LNCaP clone FGC (cell line): ENCODE measurements at regions not wholly inside any gene's neighbourhood (a gene's known extent, or its start where the extent isn't known, plus 50 kb on each side); places are given as distances from the start of the nearest gene placed in this dataset.
"Not testable (repeated sequence)": the region's sequence is repeated elsewhere in the genome, so short reads cannot be mapped to it uniquely, and the experiment has no call there.

ENCODE experiments used
- DNase-seq: peaks from one replicate; pipeline ENCODE4 v3.0.0-alpha.2; 2011; ENCODE audit warnings: low read depth
- H3K4me3 ChIP-seq: 2 replicates; pipeline ENCODE4 v1.5.1; 2011; ENCODE audit warnings: mild to moderate bottlenecking, low read depth, low read length, control low read depth
- CTCF ChIP-seq: IDR thresholded peaks from 2 replicates; pipeline ENCODE4 v1.5.1; 2012; ENCODE audit warnings: mild to moderate bottlenecking; ENCODE audit not compliant: control insufficient read depth, insufficient read depth; ENCODE audit errors: extremely low read depth

- TF ChIP-seq CTCF: no peak
- peak; percentile 70 for DNase-seq
- H3K4me3 ChIP-seq: no peak overlapping the region
These were observed 62.0 kb upstream of the SLC35F5 start for GRCh38 chr2:113818382-113818951.

- not testable (repeated sequence) for H3K4me3 ChIP-seq
These were observed 57.0 kb upstream of the SLC35F5 start for GRCh38 chr2:113813396-113813795.

GRCh38 chr2:113812204-113812603 lies 55.8 kb upstream of the SLC35F5 start:
- no peak for DNase-seq
- TF ChIP-seq CTCF: no peak
- H3K4me3 ChIP-seq: no peak overlapping the region

More at GRCh38 chr2:113813396-113813795, 57.0 kb upstream of the SLC35F5 start:
- not testable (repeated sequence) for DNase-seq

- DNase-seq: no peak
- no peak for TF ChIP-seq CTCF
- no peak overlapping the region for H3K4me3 ChIP-seq
These were observed 52.8 kb upstream of the SLC35F5 start for GRCh38 chr2:113809076-113809736.

- no peak for TF ChIP-seq CTCF
- no peak overlapping the region for H3K4me3 ChIP-seq
- no peak for DNase-seq
These were observed 51.3 kb upstream of the SLC35F5 start for GRCh38 chr2:113807721-113808120.

- TF ChIP-seq CTCF: no peak
- no peak overlapping the region for H3K4me3 ChIP-seq
- DNase-seq: peak; percentile 28
These were observed 49.9 kb upstream of the SLC35F5 start for GRCh38 chr2:113806217-113806913.
